HG02970 (cell line): ENCODE measurements at regions not wholly inside any gene's neighbourhood (a gene's known extent, or its start where the extent isn't known, plus 50 kb on each side); places are given as distances from the start of the nearest gene placed in this dataset.
"Not testable (repeated sequence)": the region's sequence is repeated elsewhere in the genome, so short reads cannot be mapped to it uniquely, and the experiment has no call there.

ENCODE experiments used
- ATAC-seq: cut with Tn5 transposase; IDR thresholded peaks from one replicate; pipeline ENCODE4 v1.9.1; 2021; ENCODE audit warnings: mild to moderate bottlenecking, moderate library complexity, moderate number of reproducible peaks; ENCODE audit not compliant: unreplicated experiment, low FRiP score

DNA sequence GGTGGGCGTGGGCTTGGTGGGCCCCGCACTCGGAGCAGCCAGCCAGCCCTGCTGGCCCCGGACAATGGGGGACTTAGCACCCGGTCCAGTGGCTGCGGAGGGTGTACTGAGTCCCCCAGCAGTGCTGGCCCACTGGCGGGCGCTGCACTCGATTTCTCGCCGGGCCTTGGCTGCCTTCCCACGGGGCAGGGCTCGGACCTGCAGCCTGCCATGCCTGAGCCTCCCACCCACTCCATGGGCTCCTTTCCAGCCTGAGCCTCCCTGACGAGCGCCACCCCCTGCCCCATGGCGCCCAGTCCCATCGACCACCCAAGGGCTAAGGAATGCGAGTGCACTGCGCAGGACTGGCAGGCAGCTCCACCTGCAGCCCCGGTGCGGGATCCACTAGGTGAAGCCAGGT lies 2147.6 kb downstream of the LRRC4C start:
- not testable (repeated sequence) for ATAC-seq

DNA sequence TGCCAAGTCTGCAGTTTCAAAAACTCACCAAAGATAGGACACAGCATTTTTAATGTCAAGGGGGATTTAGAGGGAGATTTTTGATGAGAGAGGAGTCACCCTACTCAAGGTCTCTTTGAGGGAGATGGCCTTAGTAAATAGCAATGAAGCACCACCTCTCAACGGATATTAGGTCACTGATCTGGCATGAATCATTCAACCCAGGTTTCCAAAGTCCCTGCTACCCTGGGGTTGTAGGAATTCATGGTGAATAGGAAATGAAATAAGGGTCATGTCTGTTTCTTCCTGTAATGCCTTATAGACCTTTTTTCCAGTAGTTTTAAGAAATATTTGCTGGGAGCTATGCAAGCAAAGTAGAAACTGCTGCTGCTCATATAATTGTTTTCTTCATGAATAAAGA lies 2154.9 kb downstream of the LRRC4C start:
- no peak for ATAC-seq

DNA sequence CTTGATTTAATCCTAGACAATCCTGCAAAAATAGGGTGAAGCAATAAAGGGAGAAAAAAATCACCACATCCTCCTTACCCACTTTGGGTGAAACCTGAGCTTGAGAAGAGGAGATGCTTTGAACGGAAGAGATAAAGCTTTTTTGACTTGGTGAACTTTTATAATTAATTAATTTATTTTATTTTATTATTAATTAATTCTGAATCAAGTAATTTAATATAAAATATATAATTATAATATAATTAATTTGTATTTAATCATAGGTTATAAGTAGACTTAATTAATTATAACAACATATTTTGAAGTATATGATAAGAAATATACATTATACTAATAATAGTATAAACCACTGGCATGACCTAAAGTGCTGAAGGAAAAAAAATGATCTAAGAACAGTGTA lies 2164.8 kb downstream of the LRRC4C start:
- no peak for ATAC-seq

DNA sequence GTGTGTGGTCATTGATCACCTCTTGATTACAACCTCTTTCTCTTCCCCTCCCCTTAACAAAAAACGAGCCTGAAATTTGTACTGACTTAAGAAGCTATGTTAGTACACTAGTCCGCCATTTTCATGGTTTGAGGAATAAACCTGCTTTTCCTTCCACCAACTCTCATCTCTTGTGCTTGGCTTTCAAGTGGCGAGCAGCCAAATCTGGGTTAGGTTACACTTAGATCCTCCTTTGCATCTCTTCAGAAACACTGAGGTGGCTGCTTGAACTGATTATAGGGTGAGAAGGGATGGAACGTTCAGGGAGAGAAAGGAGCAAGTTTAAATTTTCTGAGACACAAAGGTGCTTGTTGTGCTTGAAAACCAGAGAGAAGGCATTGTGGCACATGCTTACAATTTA lies 2171.4 kb downstream of the LRRC4C start:
- ATAC-seq: no peak

DNA sequence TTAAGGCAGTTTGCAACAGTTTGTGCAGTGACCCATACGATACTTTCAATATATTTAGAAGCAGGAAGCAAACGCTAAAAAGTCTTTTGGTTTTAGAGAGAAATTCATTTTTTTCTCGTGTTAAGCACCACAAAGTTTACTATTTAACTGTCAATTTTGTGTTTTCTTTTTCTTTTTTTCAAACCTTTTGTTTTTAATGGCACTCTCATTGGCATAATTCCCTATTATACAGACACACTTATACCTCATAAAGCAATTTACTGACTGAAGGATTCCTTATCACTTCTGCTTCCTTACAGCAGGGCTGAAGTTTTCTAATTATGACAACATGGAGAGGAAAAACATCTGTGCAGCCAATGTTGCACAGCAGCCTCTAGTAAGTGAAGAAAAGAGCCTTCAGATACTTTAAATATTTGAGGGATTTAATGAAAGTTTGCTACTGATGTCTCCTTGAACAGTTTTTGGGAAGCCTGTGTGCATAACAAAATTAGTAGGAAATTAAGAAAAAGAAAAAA lies 2191.2 kb downstream of the LRRC4C start:
- ATAC-seq: no peak

DNA sequence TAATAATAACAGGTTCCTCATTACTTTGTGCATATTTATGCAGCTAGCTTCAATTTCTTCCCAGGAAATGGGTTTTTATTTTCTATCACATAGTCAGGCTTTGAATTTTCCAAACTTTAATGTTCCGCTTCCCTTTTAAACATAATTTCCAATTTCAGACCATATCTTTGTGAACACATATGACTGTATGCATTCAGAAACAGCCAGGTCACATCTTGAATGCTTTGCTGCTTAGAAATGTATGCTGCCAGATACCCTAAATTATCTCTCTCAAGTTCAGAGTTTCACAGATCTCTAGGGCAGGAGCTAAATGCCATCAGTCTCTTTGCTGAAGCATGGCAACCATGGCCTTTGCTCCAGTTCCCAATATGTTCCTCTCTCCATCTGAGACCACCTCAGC lies 2203.8 kb downstream of the LRRC4C start:
- no peak for ATAC-seq

DNA sequence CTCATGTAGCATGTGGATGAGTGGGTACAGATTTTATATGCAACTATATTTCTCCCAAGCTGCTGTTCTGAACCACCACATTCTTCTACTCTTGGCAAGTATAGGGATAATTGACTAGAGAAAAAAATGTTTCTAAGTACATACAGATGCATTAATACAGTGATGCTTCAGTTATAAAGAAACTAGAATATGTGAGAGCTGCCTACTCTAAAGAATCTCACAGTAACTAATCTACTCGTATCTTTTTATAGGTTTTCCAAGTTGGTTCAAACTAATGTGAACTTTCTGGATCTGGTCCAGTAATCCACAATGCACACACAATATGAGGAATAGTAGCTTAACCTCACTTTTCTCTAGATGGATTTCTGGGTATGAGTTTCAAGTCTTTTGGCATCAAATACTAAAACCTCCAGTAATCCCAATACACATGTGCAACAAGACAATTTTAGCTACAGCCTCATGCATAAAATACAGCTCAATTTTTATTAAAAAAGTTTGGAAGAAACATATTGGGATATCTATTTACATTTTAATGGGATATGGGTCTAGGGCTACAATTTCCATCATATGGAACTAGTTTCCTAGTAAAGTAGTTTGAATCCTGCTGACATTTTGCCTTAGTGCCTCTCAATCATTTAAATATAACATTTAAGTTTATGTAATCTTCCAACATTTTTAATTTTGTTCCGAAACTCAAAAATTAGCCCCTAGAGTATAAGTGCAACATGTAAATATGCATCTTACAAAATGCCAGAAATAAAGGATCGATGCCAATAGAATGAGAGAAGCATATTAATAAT lies 2209.7 kb downstream of the LRRC4C start:
- no peak for ATAC-seq

DNA sequence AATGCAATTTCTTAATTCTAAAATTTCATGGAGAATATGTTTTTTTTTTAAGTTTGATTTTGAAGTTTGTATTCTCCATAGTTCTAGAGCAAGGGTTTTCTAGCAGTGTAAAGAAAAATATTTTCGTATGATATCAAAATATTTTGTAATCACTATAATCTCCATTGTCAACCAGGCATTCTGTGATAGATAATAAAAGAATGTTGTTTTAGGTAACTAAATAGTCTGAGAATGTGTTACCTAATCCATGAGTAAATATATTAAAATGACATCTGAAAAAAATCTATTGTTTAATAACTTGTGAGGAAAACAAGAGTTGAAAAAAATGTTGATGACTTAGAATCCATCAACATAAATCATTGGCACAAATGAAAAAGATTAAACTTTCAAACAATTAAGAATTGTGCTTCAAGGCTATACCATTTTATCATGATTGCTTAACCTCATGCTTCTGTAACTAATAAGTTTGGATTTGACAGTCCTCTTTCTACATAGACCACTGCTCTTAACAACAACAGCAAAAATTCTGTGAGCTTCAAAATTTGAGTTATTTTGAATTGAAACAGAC lies 2211.8 kb downstream of the LRRC4C start:
- ATAC-seq: no peak

DNA sequence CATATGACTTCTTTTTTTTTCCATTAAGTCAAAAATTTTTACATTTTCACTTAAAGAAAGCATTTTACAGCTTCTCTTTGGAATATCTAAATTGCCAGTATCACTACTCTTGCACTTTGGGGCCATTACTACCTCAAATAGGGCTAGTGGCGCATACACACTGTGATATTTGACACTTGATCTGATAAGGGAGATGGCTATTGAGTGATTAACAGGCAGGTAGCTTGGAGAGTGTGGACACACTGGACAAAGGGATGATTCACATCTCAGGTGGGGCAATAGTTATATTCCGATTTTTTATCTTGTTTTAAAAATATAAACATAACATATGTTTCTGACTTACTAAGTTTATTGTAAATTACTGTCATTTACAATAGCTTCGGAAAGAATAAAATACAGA lies 2219.9 kb downstream of the LRRC4C start:
- no peak for ATAC-seq

DNA sequence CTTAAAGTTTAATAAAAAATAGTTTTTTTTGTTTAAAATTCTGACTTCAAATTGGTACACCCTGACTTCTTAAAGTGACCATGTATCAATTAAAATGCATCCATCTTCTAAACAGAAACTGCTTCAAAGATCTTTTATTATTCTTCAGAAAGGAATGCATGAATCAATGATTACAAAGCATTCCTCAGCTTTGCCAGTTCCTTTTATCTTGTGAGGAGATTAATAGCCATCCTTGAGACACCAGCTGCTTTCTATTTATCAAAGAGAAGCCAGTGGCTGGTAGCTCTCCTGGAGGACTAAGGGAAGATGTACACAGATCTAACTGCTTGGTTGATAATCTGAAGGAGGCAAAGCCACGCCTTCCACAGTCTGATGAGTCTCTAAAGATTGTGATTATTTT lies 2222.5 kb downstream of the LRRC4C start:
- ATAC-seq: no peak

DNA sequence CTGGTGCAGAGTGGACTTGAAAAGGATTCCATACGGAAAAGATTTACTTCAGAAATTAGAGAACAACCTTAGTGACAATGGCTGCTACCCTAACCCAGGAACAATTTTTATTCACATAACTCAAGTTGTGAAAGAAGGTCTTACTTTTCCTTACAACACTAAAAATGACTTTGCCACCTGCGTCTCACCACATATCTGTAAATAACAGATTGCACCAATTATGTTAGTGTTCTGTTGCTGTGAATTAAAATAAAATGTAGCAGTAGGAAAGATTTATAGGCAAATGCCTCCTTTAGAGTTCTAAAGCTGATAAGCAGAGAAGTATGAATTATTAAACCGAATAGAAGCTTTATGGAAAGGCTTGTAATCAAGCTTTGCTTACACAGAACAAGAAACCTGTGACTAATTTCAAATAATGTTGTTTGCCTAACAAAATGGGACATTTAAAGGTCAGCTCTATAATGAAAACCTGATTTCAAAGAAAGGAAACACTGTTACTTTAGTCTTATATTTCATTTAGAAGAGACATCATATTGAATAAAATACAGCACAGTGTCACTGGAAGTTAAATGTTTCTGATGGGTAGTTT lies 2237.8 kb downstream of the LRRC4C start:
- no peak for ATAC-seq

DNA sequence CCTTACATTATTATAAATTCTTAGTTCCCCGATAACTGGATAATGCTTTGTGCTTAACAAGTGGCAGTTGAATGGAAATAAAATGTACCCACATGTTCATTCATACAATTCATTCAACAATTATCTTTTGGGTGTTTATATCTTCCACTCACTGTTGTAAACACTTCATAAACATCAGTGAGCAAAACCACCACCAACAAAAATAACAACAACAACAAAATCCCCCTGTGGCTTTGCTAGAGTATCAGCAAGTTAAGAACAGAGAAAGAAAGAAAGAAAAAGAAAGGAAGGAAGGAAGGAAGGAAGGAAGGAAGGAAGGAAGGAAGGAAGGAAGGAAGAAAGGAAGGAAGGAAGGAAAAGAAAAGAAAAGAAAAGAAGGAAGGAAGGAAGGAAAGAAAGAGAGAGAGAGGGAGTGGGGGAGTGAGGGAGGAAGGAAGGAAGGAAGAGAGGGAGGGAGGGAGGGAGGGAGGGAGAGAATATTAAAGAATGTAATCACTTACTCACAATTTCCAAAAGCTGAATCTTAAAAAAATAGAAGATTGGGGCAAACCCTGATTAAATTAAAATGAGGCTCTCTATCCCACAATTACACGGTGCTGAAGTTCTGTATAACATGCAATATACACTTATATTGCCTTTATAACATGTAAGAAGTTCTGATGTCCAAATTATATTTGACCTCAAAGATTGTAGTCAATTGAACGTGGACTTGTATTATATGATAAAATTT lies 2238.8 kb downstream of the LRRC4C start:
- ATAC-seq: no peak

DNA sequence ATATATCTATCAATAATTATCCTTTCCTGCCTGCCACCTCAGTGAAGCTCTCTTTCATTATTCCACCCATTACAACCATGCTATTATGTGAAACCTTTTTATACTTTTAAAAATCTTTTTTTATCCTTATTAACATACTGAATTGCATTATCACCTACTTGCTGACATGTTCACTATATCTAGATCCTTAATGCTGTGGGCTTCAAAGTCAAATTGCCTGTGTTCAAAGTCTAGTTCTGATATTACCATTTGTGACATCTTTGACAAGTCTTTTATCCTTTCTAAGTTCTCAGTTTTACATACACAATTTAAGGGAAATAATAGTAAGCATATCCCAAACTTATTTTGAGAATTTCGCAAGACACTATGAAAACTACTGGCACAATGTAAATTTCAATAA lies 2239.4 kb downstream of the LRRC4C start:
- ATAC-seq: no peak

DNA sequence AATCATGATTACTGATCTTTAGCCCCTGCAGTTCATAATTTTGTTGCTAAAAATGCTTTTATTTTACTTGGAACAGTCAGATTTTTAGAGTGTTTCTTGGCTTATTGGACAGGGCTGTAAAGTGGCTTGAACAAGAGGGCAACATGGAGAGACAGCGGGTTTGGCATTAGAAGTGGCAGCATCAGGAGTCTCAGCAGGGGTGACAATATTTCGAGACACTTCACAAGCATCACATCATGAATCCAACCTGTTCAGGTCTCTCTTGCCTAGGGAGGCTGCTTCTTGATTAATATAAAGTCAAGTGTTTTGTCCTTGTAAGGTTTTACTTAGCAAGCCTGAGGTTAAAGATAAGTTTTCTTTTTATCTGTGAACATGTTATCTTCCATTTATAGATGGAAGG lies 2249.5 kb downstream of the LRRC4C start:
- no peak for ATAC-seq

DNA sequence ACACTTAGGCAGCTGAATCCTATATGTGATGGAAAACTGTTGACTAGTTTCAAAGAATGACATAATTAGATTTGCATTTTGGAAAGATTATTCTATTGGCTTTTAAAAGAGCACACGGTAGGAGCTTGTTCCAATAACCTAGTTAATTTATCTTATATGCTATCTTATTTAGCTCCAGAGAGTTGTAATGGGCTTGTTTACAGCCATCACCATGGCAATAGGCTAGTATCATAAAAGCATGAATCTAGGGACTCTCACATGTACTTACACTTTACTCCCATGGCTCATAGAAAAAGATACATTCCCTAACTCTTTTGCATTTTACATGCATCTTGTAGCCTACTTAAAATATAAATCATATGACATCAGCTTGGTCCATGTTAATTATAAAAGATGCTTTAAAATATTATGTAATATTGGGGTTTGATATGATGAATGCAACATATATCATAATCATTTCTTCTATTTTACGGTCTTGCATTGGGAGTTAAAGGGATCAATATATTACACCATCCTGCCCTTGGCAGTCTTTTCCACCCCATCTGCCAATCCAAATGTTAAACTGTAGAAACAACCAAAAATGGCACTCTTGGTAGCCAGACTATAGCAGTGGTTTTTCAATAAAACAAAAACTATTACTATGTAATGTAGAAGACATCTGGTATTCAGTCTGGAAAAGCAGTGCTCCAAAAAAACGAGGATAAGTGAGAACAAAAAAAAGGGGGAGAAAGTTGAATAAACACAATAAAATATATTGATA lies 2254.0 kb downstream of the LRRC4C start:
- no peak for ATAC-seq

DNA sequence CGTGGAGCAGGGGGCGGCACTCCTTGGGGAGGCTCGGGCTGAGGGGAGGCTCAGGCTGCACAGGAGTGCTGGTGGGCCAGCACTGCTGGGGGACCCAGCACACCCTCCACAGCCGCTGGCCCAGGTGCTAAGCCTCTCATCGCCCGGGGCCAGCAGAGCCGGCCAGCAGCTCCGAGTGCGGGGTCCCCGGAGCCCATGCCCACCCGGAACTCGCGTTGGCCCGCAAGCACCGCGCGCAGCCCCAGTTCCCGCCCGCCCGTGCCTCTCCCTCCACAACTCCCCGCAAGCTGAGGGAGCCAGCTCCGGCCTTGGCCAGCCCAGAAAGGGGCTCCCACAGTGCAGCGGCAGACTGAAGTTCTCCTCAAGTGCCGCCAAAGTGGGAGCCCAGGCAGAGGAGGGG lies 2266.8 kb downstream of the LRRC4C start:
- no peak for ATAC-seq

DNA sequence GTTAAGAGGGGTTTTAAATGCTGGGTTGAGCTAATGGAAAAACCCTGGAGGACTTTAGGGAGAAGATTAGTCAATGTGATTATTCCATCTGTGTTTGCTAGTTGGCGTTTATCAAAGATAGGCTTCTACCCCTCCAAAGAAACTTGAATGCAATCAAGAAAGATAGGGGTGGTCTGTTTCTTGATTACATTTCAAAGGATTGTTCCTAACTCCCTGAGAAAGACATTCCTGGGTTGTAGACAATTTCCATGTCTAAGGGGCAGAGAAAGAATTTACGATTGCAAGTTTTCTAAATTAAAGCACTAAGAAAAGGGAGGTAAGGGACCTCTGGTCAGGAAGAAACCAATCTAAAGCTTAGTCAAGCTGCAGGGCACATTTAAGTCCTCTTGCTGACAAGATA lies 2268.7 kb downstream of the LRRC4C start:
- no peak for ATAC-seq

DNA sequence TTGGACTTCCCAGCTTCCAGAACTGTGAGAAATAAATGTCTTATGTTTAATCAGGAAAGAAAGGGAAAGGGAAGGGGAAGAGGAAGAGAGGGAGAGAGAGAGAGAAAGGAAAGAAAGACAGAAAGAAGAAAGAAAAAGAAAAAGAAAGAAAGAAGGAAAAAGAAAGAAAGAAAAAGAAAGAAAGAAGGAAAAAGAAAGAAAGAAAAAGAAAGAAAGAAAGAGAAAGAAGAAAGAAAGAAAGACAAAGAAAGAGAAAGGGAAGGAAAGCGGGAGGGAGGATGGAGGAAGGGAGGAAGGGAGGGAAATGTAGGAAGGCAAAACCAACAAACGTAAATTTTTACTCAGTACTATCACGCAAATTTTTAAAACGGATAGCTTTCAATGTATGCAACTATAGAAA lies 2281.8 kb downstream of the LRRC4C start:
- ATAC-seq: no peak

DNA sequence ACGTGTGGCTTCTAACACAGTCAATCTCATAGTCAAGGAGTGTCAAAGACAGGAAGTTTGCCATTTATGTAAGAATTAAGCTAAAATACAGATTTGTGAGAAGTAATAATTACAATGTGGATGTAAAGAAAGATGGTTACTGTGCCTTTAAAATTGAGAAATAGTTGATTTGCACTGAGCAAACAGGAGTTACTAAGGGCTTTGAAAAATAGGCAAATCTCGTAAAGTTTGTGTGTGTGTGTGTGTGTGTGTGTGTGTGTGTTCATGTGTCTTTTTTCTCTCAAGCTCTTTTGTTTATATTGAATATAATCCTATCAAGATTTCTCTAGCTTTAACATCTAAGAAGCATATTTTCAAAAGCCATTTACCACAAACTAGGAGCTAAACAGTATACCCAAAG lies 2284.5 kb downstream of the LRRC4C start:
- no peak for ATAC-seq

DNA sequence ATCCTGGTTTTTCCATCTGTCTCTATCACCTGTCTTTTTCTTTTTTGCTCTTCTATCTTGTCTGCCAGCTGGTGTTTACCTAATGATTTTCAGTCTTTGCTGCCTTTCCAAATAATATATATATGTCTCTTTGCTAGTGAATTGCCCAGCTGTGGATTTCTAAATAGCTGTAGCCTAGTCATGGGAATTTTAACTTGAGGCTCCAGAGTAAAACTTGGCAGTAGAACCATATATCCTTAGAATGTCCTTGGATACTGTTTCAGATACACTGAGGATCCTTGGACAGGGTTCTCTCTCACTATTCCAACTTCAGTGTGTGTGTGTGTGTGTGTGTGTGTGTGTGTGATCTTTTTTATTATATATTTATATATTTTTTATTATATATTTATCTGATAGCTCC lies 2285.3 kb downstream of the LRRC4C start:
- no peak for ATAC-seq
